Psoas muscle (tissue), 7 donors: ENCODE measurements at regions not wholly inside any gene's neighbourhood (a gene's known extent, or its start where the extent isn't known, plus 50 kb on each side); places are given as distances from the start of the nearest gene placed in this dataset.

Experiments
- ATAC-seq, 4 donors: fragments of 200-7000 bp; cut with Tn5 transposase; one replicate each; pipeline ENCODE4 v1.9.1; 2020; ENCODE audit warnings: moderate library complexity in 3 of 4, mild to moderate bottlenecking in 2 of 4
- DNase-seq, 2 donors: peaks; one replicate each; pipeline ENCODE4 v3.0.0-alpha.2; 2020
- H3K27ac ChIP-seq: fragments of 200-600 bp; one replicate; pipeline ENCODE4 v1.8.0; 2022
- H3K27me3 ChIP-seq, 3 donors: fragments of 200-600 bp in 1 of 3; one replicate each; pipeline versions ENCODE4 v1.6.1 to v1.8.0; 2013 to 2022; ENCODE audit warnings: low read length in 2 of 3, mild to moderate bottlenecking in 2 of 3, moderate library complexity in 1 of 3; ENCODE audit not compliant: insufficient read depth in 3 of 3
- H3K36me3 ChIP-seq, 2 donors: fragments of 200-600 bp in 1 of 2; one replicate each; pipeline versions ENCODE4 v1.6.1 to v1.8.0; 2013 to 2022; ENCODE audit warnings: low read depth in 1 of 2, mild to moderate bottlenecking in 1 of 2, moderate library complexity in 1 of 2; ENCODE audit not compliant: insufficient read depth in 1 of 2
- H3K4me1 ChIP-seq: fragments of 200-600 bp; one replicate; pipeline ENCODE4 v1.8.0; 2022
- H3K4me3 ChIP-seq: fragments of 200-600 bp; one replicate; pipeline ENCODE4 v1.8.0; 2022; ENCODE audit warnings: mild to moderate bottlenecking
- H3K9me3 ChIP-seq: fragments of 200-600 bp; one replicate; pipeline ENCODE4 v1.8.0; 2022
- CTCF ChIP-seq: fragments of 200-600 bp; IDR thresholded peaks from one replicate; pipeline ENCODE4 v1.8.0; 2022; ENCODE audit warnings: antibody characterized with exemption
- WGBS, 3 donors: extraction: QIAGEN DNeasy Blood & Tissue Kit; methylation state at CpG; one replicate each; pipeline versions ENCODE4 v1.1.6 to v1.1.7; 2013; 5-methylcytosine and 5-hydroxymethylcytosine counted together
- intact Hi-C, 2 donors: fragments of 100-400 bp; cut with DNase I; formaldehyde crosslinking; loops; one replicate each; pipeline versions ENCODE4 v1.11.0 to v1.14.2; 2022
- donor health status: healthy with polysubstance abuse.
- donor health status: DM: no; HTN: no; CAD: no; lungs with moderate emphysema.
- donor health status: Bipolar disorder and iron deficiency.
- donor health status: healthy.
- donor health status: DM: yes; HTN: yes; CAD: no.
- donor health status: DM: no; HTN: no; CAD: no.
- donor health status: DM: yes; HTN: yes; CAD: no.

GRCh38 chr2:238700117-238700457 lies 147.8 kb upstream of the TWIST2 start:
- no peak for TF ChIP-seq CTCF
- Histone ChIP-seq H3K4me3 (no peak overlapping the region), H3K9me3 (no peaks in the 10 kb centered on the region), H3K36me3 (no peaks in the 10 kb centered on the region), H3K27ac (no peak overlapping the region), H3K27me3 (no peaks in the 10 kb centered on the region), H3K4me1 (no peaks in the 10 kb centered on the region)
- 77 to 83% (median 78%) methylated on average over 11 of the region's 11 CpGs for WGBS, 3 donors
- ATAC-seq = no peak
- peak in 1 of 2 donors; percentile 45 for DNase-seq
- intact Hi-C loops = no loop called here

GRCh38 chr2:238700506-238701340 lies 147.2 kb upstream of the TWIST2 start:
- Histone ChIP-seq H3K4me1 (no peaks in the 10 kb centered on the region), H3K4me3 (no peak overlapping the region), H3K36me3 (no peaks in the 10 kb centered on the region), H3K27ac (no peak overlapping the region), H3K9me3 (no peaks in the 10 kb centered on the region), H3K27me3 (no peaks in the 10 kb centered on the region)
- WGBS, 3 donors = 80 to 86% (median 85%) methylated on average over 10 to 11 of the region's 11 CpGs
- no peak for DNase-seq
- intact Hi-C loops = no loop called here
- no peak for ATAC-seq
- no peak for TF ChIP-seq CTCF

- ATAC-seq (no peak), DNase-seq (no peak)
- Histone ChIP-seq H3K9me3 (no peaks in the 10 kb centered on the region), H3K27me3 (no peaks in the 10 kb centered on the region), H3K27ac (no peak overlapping the region), H3K36me3 (no peaks in the 10 kb centered on the region), H3K4me3 (no peak overlapping the region), H3K4me1 (no peaks in the 10 kb centered on the region)
- intact Hi-C loops = no loop called here
- WGBS, 3 donors = 73 to 76% (median 74%) methylated on average over 24 to 26 of the region's 26 CpGs
- no peak for TF ChIP-seq CTCF
These were observed 146.3 kb upstream of the TWIST2 start for GRCh38 chr2:238701341-238702206.

GRCh38 chr2:238702276-238703052 lies 145.4 kb upstream of the TWIST2 start:
- H3K4me1 ChIP-seq = no peaks in the 10 kb centered on the region
- 62 to 69% (median 69%) methylated on average over 20 to 21 of the region's 21 CpGs for WGBS, 3 donors
- H3K36me3 ChIP-seq = no peaks in the 10 kb centered on the region
- TF ChIP-seq CTCF = no peak
- no peaks in the 10 kb centered on the region for H3K27me3 ChIP-seq
- H3K27ac ChIP-seq = no peak overlapping the region
- ATAC-seq (no peak), DNase-seq (no peak)
- H3K9me3 ChIP-seq = no peaks in the 10 kb centered on the region
- intact Hi-C loops = no loop called here
- no peak overlapping the region for H3K4me3 ChIP-seq
